ENCODE measurements at regions not wholly inside any gene's neighbourhood (a gene's known extent, or its start where the extent isn't known, plus 50 kb on each side); places are given as distances from the start of the nearest gene placed in this dataset.

GRCh38 chr3:181265750-181266333, 276.3 kb upstream of the DNAJC19 start:
- Histone ChIP-seq H3K36me3 (ENCODE audit: control insufficient read depth, insufficient read depth, low read length) (no peaks in the 10 kb centered on the region), H3K4me3 (ENCODE audit: low read depth, low read length) (no peak overlapping the region), H3K4me1 (no peaks in the 10 kb centered on the region), H3K27me3 (replicated peaks; ENCODE audit: control insufficient read depth, insufficient read depth, low read length) (no peaks in the 10 kb centered on the region), H3K9me3 (no peaks in the 10 kb centered on the region)
- Mint-ChIP-seq H3K27ac (ENCODE audit: unreplicated experiment) (no peak overlapping the region), H3K27me3 (ENCODE audit: insufficient read depth, unreplicated experiment) (peaks cover 2% of the 10 kb centered on the region), H3K36me3 (ENCODE audit: insufficient read depth, unreplicated experiment) (no peaks in the 10 kb centered on the region), H3K4me3 (ENCODE audit: unreplicated experiment) (no peak overlapping the region), H3K4me1 (ENCODE audit: low read depth, unreplicated experiment) (no peaks in the 10 kb centered on the region), H3K9me3 (ENCODE audit: unreplicated experiment) (no peaks in the 10 kb centered on the region)
- no TSS peak for BruUV-seq (replicated peaks)
- POLR2A ChIA-PET: no interaction called here
- TF ChIP-seq, protein P1, sequence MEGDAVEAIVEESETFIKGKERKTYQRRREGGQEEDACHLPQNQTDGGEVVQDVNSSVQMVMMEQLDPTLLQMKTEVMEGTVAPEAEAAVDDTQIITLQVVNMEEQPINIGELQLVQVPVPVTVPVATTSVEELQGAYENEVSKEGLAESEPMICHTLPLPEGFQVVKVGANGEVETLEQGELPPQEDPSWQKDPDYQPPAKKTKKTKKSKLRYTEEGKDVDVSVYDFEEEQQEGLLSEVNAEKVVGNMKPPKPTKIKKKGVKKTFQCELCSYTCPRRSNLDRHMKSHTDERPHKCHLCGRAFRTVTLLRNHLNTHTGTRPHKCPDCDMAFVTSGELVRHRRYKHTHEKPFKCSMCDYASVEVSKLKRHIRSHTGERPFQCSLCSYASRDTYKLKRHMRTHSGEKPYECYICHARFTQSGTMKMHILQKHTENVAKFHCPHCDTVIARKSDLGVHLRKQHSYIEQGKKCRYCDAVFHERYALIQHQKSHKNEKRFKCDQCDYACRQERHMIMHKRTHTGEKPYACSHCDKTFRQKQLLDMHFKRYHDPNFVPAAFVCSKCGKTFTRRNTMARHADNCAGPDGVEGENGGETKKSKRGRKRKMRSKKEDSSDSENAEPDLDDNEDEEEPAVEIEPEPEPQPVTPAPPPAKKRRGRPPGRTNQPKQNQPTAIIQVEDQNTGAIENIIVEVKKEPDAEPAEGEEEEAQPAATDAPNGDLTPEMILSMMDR (IDR thresholded peaks at IDR 0.05; ENCODE audit: insufficient read depth in 1 of 2, low read depth in 1 of 2, low read length in 1 of 2, severe bottlenecking in 1 of 2, unreplicated experiment in 1 of 2): no peak
- CTCF ChIA-PET: no interaction called here
- DNase-seq: no peak
- intact Hi-C loops (cut with micrococcal nuclease; ENCODE audit: unreplicated experiment): no loop called here

GRCh38 chr3:181264486-181264885, 274.9 kb upstream of the DNAJC19 start:
- H3K36me3 Mint-ChIP-seq (ENCODE audit: insufficient read depth, unreplicated experiment): no peaks in the 10 kb centered on the region
- H3K27me3 Mint-ChIP-seq (ENCODE audit: insufficient read depth, unreplicated experiment): peaks cover 4% of the 10 kb centered on the region
- Histone ChIP-seq H3K9me3 (no peaks in the 10 kb centered on the region), H3K36me3 (ENCODE audit: control insufficient read depth, insufficient read depth, low read length) (no peaks in the 10 kb centered on the region), H3K27me3 (replicated peaks; ENCODE audit: control insufficient read depth, insufficient read depth, low read length) (no peaks in the 10 kb centered on the region), H3K4me3 (ENCODE audit: low read depth, low read length) (no peak overlapping the region), H3K4me1 (no peaks in the 10 kb centered on the region)
- BruUV-seq (replicated peaks): no TSS peak
- no peaks in the 10 kb centered on the region for H3K9me3 Mint-ChIP-seq (ENCODE audit: unreplicated experiment)
- ChIA-PET CTCF (no interaction called here), POLR2A (no interaction called here)
- no peaks in the 10 kb centered on the region for H3K4me1 Mint-ChIP-seq (ENCODE audit: low read depth, unreplicated experiment)
- H3K4me3 Mint-ChIP-seq (ENCODE audit: unreplicated experiment): no peak overlapping the region
- TF ChIP-seq, protein P1 (IDR thresholded peaks at IDR 0.05; ENCODE audit: insufficient read depth in 1 of 2, low read depth in 1 of 2, low read length in 1 of 2, severe bottlenecking in 1 of 2, unreplicated experiment in 1 of 2): no peak
- intact Hi-C loops (cut with micrococcal nuclease; ENCODE audit: unreplicated experiment): no loop called here
- H3K27ac Mint-ChIP-seq (ENCODE audit: unreplicated experiment): no peak overlapping the region
- DNase-seq: no peak

DNA sequence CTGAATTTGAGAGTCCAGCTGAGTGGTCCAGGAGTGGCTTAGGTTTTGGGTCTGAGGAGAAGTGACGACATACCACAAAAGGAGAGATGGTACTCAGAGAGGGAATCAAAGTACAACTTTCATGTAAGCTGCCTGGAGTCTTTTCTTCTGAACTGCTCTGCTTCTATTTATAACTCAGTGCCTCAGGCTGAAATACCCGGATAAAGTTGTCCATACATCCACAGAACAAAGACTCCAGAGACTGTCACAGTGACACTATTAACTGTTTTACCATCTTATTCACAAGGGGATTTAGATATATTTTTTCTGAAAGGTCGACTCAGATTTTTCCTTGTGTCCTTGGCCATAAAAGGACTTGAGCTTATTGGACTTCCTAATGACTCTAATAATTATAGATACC, 264.3 kb upstream of the DNAJC19 start:
- Mint-ChIP-seq H3K4me3 (ENCODE audit: unreplicated experiment) (no peak overlapping the region), H3K9me3 (ENCODE audit: unreplicated experiment) (no peaks in the 10 kb centered on the region), H3K27ac (ENCODE audit: unreplicated experiment) (no peak overlapping the region), H3K27me3 (ENCODE audit: insufficient read depth, unreplicated experiment) (peaks cover 4% of the 10 kb centered on the region), H3K36me3 (ENCODE audit: insufficient read depth, unreplicated experiment) (no peaks in the 10 kb centered on the region), H3K4me1 (ENCODE audit: low read depth, unreplicated experiment) (no peaks in the 10 kb centered on the region)
- BruUV-seq (replicated peaks): no TSS peak
- no peak for DNase-seq
- Histone ChIP-seq H3K36me3 (ENCODE audit: control insufficient read depth, insufficient read depth, low read length) (no peaks in the 10 kb centered on the region), H3K4me1 (no peaks in the 10 kb centered on the region), H3K9me3 (no peaks in the 10 kb centered on the region), H3K4me3 (ENCODE audit: low read depth, low read length) (no peak overlapping the region), H3K27me3 (replicated peaks; ENCODE audit: control insufficient read depth, insufficient read depth, low read length) (no peaks in the 10 kb centered on the region)
- intact Hi-C loops (cut with micrococcal nuclease; ENCODE audit: unreplicated experiment): no loop called here
- ChIA-PET POLR2A (no interaction called here), CTCF (no interaction called here)
- TF ChIP-seq, protein P1 (IDR thresholded peaks at IDR 0.05; ENCODE audit: insufficient read depth in 1 of 2, low read depth in 1 of 2, low read length in 1 of 2, severe bottlenecking in 1 of 2, unreplicated experiment in 1 of 2): no peak

Measured in Caco-2 (cell line).